ENCODE measurements at regions not wholly inside any gene's neighbourhood (a gene's known extent, or its start where the extent isn't known, plus 50 kb on each side); places are given as distances from the start of the nearest gene placed in this dataset.

DNA sequence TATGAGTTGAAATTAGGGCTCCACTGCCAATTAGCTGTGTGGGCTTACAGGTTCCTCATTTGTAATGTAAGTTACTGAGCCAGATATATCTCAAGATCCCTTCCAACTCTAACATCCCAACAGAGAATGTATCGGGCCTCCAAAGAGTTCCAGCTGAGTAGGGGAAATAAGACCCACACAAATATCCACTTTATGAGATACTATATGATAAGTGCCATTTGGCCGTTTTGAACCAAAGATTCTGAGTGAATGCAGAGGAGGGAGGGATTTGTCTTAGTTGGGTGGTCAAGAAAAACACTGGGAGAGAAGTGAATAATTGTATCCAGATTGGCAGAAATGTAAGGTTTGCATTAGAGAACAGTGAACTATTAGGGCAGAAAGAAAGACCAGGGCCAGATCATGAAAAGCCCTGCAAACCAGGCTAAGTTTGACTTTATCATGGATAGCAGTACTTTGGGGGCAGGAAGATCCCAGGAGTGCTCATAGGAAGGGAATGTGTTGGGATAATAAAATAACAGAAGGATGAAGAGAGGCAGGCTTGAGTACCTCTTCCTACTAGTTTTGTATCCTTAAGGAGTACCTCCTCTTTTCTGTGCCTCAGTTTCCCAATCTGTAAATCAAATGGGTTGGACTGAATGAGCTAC lies 63.9 kb downstream of the RPL27A start:
- intact Hi-C loops (cut with micrococcal nuclease; ENCODE audit: unreplicated experiment) = no loop called here
- H3K9me2 ChIP-seq (ENCODE audit: insufficient read depth) = no peaks in the 10 kb centered on the region
- H3K27ac ChIP-seq = no peak overlapping the region
- no peaks in the 10 kb centered on the region for H3K36me3 ChIP-seq (ENCODE audit: low read depth)
- no peak for TF ChIP-seq CTCF (conservative IDR thresholded peaks at IDR 0.05)
- TF ChIP-seq EZH2 (IDR thresholded peaks at IDR 0.05; ENCODE audit: low read depth) = no peak
- no peak overlapping the region for H3K4me3 ChIP-seq
- no peak for DNase-seq
- POLR2A ChIA-PET (ENCODE audit: unreplicated experiment) = no interaction called here
- no peaks in the 10 kb centered on the region for H3K79me2 ChIP-seq (ENCODE audit: low read depth)
- peaks cover 10% of the 10 kb centered on the region for H3K4me1 ChIP-seq (replicated peaks; ENCODE audit: insufficient read depth)
- no peak overlapping the region for H3K4me2 ChIP-seq
- no TSS peak for BruUV-seq (replicated peaks)
- no peaks in the 10 kb centered on the region for H3K9me3 ChIP-seq (ENCODE audit: insufficient read depth, low read depth)
- H3F3A ChIP-seq (ENCODE audit: insufficient read depth, low read depth) = no peaks in the 10 kb centered on the region
- CTCF ChIA-PET = no interaction called here
- no peaks in the 10 kb centered on the region for H3K27me3 ChIP-seq (ENCODE audit: insufficient read depth, low read depth)
- H2AFZ ChIP-seq = no peak overlapping the region
- no peaks in the 10 kb centered on the region for H4K20me1 ChIP-seq (ENCODE audit: insufficient read depth)

DNA sequence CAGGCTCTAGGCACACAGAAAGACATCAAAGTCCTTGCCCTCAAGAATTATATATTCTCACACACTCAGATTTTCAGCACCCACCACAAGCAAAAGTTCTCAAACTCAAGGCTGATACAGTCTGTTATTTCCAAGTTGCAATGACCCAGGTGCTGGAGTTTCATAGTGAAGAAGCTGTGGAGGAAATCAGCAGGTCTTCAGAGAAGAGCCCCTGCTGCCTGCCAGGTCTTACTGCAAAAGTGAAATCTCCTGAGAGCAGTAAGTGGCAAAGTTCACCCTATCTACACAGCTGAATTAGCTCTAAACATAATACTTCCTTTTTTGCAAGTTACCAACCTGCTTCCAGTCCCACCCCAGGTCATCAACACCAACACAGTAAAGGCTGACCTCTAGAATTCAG lies 64.6 kb downstream of the RPL27A start:
- POLR2A ChIA-PET (ENCODE audit: unreplicated experiment) = no interaction called here

DNA sequence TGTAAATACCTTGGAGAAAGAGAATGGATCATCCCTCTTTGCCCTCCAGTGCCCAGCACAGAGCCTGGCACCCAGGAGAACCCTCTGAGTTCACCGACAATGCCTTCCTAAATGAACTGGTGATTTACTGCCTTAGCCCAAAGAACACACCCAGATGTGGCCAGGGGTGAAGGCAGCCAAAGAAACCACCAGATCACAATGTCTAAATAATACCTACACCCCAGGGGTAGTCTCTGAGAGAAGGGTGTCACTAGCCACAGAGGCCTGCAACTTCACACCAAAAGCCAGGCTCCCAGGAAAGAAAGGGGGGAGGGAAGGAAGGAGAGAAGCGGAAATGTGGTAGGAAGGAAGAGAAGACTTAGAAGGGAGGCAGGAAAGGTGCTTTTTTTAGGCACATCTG lies 65.7 kb downstream of the RPL27A start:
- Histone ChIP-seq H3K4me1 (replicated peaks; ENCODE audit: insufficient read depth) (peaks cover 10% of the 10 kb centered on the region), H3F3A (ENCODE audit: insufficient read depth, low read depth) (no peaks in the 10 kb centered on the region), H3K4me3 (no peak overlapping the region), H3K27me3 (ENCODE audit: insufficient read depth, low read depth) (no peaks in the 10 kb centered on the region), H2AFZ (no peak overlapping the region), H3K4me2 (no peak overlapping the region), H3K9me3 (ENCODE audit: insufficient read depth, low read depth) (no peaks in the 10 kb centered on the region), H3K9me2 (ENCODE audit: insufficient read depth) (no peaks in the 10 kb centered on the region), H3K27ac (no peak overlapping the region), H4K20me1 (ENCODE audit: insufficient read depth) (no peaks in the 10 kb centered on the region), H3K79me2 (ENCODE audit: low read depth) (no peaks in the 10 kb centered on the region), H3K36me3 (ENCODE audit: low read depth) (no peaks in the 10 kb centered on the region)
- no peak for TF ChIP-seq CTCF (conservative IDR thresholded peaks at IDR 0.05)
- no peak for TF ChIP-seq EZH2 (IDR thresholded peaks at IDR 0.05; ENCODE audit: low read depth)
- ChIA-PET POLR2A (ENCODE audit: unreplicated experiment) (no interaction called here), CTCF (interaction anchor here (0.6 kb wide), 1 partner anchor 46 kb away, joined by 4 read pairs; no protein-coding TSS in a partner anchor)
- BruUV-seq (replicated peaks) = no TSS peak
- DNase-seq = no peak
- intact Hi-C loops (cut with micrococcal nuclease; ENCODE audit: unreplicated experiment) = no loop called here

More for the DNA sequence above, 64.6 kb downstream of the RPL27A start:
- BruUV-seq (replicated peaks) = no TSS peak
- peaks cover 10% of the 10 kb centered on the region for H3K4me1 ChIP-seq (replicated peaks; ENCODE audit: insufficient read depth)
- intact Hi-C loops (cut with micrococcal nuclease; ENCODE audit: unreplicated experiment) = no loop called here
- no peak overlapping the region for H3K4me3 ChIP-seq
- H3K4me2 ChIP-seq = no peak overlapping the region
- TF ChIP-seq EZH2 (IDR thresholded peaks at IDR 0.05; ENCODE audit: low read depth) (no peak), CTCF (conservative IDR thresholded peaks at IDR 0.05) (no peak)
- H3K27me3 ChIP-seq (ENCODE audit: insufficient read depth, low read depth) = no peaks in the 10 kb centered on the region
- H3K9me2 ChIP-seq (ENCODE audit: insufficient read depth) = no peaks in the 10 kb centered on the region
- CTCF ChIA-PET = no interaction called here
- no peaks in the 10 kb centered on the region for H3K79me2 ChIP-seq (ENCODE audit: low read depth)
- no peaks in the 10 kb centered on the region for H3K36me3 ChIP-seq (ENCODE audit: low read depth)
- H2AFZ ChIP-seq = no peak overlapping the region
- no peak overlapping the region for H3K27ac ChIP-seq
- H3K9me3 ChIP-seq (ENCODE audit: insufficient read depth, low read depth) = no peaks in the 10 kb centered on the region
- H4K20me1 ChIP-seq (ENCODE audit: insufficient read depth) = no peaks in the 10 kb centered on the region
- no peaks in the 10 kb centered on the region for H3F3A ChIP-seq (ENCODE audit: insufficient read depth, low read depth)
- no peak for DNase-seq
